ENCODE measurements at regions not wholly inside any gene's neighbourhood (a gene's known extent, or its start where the extent isn't known, plus 50 kb on each side); places are given as distances from the start of the nearest gene placed in this dataset.
A peak's percentile ranks its signal among the peaks of the same experiment; 100 is the strongest.

DNA sequence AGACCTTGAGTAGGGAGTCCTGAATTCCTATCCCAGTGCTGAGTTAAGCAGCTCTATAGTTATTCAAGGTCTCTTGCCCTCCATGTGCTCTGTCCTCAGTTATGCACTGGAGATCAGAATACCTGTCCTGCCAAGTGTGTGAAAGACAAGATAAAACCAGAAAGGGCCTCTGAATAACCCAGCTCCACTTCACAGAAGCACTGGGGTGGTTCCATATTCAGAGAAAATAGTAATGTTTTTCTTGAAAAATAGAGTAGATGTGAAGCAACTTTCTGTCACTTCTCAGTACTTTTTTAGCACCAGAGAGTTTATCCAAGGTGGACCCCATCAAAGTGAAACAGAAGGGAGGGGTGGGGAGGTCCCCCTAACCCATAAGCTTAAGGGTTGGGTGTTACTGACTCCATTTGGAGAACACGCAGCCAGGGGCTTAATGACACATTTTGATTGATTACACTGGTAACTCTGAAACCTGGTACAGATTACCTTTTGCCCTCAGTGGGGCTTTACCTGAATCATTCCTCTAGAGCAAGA lies 509.8 kb upstream of the JARID2 start:
- no peak for DNase-seq (ENCODE audit: low spot score)

DNA sequence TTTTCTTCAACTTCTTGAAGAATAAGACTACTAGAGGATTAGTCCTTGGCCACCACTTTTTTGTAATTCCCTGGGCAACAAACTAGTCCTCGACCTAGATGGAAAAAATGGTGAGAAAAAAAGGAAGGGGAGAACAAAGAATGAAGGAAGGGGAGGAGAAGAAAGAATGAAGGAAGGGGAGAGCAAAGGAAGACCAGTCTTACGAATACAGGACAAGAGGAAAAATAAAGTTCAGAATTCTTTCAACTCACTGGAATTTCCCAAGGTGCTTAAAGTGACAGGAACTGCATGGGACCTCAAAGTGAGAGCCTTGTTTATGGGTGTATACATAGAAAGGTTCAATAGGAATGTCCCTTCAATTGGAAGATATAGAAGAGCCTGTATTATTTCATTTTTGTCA lies 509.3 kb upstream of the JARID2 start:
- no peak for DNase-seq (ENCODE audit: low spot score)

- no peak for DNase-seq (ENCODE audit: low spot score)
Observed at GRCh38 chr6:14738497-14738896, 507.4 kb upstream of the JARID2 start.

DNA sequence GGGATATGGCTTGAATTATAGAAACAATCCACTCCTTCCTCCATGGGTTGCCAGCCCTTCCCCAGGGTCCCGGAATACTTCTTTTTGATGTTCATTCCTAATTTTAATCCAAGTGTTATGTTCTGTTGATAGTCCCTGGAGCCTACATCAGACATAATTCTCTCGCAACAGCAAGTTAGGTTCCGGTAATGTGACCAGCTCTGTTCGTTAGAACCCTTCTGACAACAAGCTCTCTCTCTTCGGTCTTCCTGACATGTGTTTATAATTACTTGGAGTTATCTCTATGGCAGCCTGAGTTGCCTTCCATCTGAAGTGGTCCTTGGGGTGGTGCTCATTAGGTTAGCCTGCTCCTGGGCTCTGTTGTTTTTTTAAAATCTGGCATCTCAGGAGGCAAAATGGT lies 506.9 kb upstream of the JARID2 start:
- no peak for DNase-seq (ENCODE audit: low spot score)

DNA sequence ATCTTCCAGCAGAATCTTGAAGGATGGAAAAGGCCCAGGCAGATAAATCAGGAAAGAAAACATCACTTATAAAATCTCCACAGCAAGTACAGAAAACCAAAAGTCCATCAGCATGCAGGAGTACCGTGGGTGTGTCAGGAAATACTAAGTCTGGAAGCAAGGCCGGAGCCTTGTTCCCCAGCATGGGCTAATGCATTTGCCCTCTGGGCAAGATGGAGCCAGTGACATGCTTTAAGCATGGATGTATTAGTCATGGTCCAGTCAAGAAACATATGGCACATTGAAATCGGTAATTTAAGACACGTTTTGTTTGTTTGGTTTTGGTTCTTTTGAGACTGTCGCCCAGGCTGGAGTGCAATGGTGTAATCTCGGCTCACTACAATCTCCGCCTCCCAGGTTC lies 506.0 kb upstream of the JARID2 start:
- DNase-seq (ENCODE audit: low spot score), result no peak

DNA sequence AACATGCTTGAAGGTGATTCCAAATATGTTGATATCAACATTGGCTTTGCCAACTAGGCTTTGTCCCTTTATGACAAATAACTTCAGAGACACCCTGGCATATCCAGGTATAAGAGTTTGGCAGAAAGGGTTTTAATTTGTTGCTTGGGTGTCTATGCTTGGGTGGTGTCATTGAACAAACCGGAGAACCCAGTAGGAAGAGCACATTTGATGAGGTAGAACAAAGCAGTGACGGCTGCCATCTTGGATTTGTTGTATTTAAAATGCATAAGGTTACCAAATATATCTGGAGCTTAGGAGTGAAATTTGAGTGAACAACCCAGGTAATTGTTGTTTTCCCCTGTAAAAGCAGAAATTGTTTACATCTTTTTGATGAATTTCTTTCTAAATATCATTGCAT lies 503.7 kb upstream of the JARID2 start:
- DNase-seq (ENCODE audit: low spot score), result no peak

GRCh38 chr6:14742680-14743079 lies 503.2 kb upstream of the JARID2 start:
- DNase-seq (ENCODE audit: low spot score), result no peak

DNA sequence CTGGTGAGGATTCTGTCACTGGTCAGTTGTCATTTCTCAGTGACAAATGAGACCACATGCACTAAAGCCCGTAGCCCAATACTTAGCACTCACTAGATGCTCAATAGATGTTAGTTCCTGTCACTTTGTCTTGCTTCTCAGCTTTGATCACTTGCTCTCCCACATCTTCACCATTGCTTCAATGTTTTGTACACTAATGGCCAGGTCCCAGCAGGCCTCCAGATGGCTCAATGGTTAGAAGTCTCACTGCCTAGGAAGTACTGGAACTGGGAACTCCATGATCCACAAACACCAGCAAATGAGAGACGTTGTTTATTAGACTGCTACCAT lies 502.8 kb upstream of the JARID2 start:
- DNase-seq (ENCODE audit: low spot score), result no peak

DNA sequence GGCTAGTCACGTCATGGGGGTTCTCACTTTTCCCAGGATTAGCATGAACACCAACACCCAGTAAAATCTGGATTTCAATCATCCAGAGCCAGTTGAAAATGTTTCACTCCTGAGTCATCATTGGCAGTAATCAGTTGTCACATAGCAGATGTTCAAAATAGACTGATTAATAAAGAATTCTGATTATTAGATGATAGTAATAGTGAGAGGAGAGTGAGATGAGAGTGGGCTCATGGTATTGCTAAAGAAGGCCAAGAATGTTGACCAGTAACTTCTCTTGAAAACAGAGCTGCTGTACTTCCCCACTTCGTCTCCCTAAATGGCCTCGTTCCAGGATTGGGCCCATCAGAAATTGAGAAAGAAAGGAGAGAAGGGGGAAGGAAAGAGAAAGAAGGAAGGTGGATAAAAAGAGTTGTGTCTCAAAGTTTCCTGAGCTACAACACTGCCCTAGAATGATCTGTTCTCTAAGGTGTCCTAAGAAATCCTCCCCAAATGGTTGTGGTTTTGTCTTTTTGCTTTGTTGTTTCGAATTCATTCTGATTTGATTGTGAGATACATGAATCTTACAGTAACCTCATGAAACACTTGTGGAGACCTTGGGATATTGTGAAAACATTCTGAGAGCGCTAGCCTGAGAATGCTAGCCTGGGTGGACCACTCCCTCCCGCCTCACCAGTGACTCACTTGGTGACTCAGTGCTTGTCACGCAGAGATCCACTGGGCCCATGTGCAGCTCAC lies 502.2 kb upstream of the JARID2 start:
- peak; percentile 70 for DNase-seq (ENCODE audit: low spot score)

DNA sequence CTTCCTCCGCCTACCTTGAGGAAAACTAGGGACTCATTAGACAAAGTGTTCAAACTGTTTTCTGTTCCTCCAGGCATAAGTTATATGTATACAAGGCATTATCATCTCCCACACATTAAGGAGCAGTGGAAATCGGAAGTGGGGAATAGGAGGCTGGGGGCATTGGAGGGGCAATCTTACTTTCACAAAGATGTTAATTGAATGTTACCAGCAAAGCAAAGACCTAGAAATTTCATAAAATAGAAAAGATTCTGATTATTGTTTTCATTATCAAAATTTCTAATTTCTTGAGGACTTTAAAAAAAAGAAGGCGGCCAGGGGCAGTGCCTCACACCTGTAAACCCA lies 501.7 kb upstream of the JARID2 start:
- no peak for DNase-seq (ENCODE audit: low spot score)

- no peak for DNase-seq (ENCODE audit: low spot score)
Observed at GRCh38 chr6:14746139-14746837, 499.6 kb upstream of the JARID2 start.

- DNase-seq (ENCODE audit: low spot score), result no peak
Observed at GRCh38 chr6:14747881-14748520, 497.9 kb upstream of the JARID2 start.

GRCh38 chr6:14748679-14749078 lies 497.2 kb upstream of the JARID2 start:
- no peak for DNase-seq (ENCODE audit: low spot score)

- DNase-seq (ENCODE audit: low spot score), result no peak
Observed at GRCh38 chr6:14750059-14750661, 495.7 kb upstream of the JARID2 start.

GRCh38 chr6:14751645-14752175 lies 494.2 kb upstream of the JARID2 start:
- no peak for DNase-seq (ENCODE audit: low spot score)

GRCh38 chr6:14754751-14755513 lies 490.9 kb upstream of the JARID2 start:
- peak; percentile 40 for DNase-seq (ENCODE audit: low spot score)

GRCh38 chr6:14756340-14756739 lies 489.5 kb upstream of the JARID2 start:
- DNase-seq (ENCODE audit: low spot score), result no peak

- no peak for DNase-seq (ENCODE audit: low spot score)
Observed at GRCh38 chr6:14757014-14757413, 488.9 kb upstream of the JARID2 start.

GRCh38 chr6:14757418-14757817 lies 488.5 kb upstream of the JARID2 start:
- no peak for DNase-seq (ENCODE audit: low spot score)

GRCh38 chr6:14758421-14759081 lies 487.3 kb upstream of the JARID2 start:
- no peak for DNase-seq (ENCODE audit: low spot score)

- DNase-seq (ENCODE audit: low spot score), result no peak
Observed at GRCh38 chr6:14759976-14760672, 485.7 kb upstream of the JARID2 start.

Data from CD4-positive, alpha-beta T cell treated with Interleukin-2 at 100 ng/mL for 4 hours (primary cell).